M059J (cell line): ENCODE measurements at regions not wholly inside any gene's neighbourhood (a gene's known extent, or its start where the extent isn't known, plus 50 kb on each side); places are given as distances from the start of the nearest gene placed in this dataset.
"Not testable (repeated sequence)": the region's sequence is repeated elsewhere in the genome, so short reads cannot be mapped to it uniquely, and the experiment has no call there.

ENCODE experiments used
- DNase-seq: peaks from one replicate; pipeline ENCODE4 v3.0.0-alpha.2; 2012; ENCODE audit warnings: low read depth

GRCh38 chr21:6428498-6429092 lies 4092.8 kb upstream of the TPTE start:
- not testable (repeated sequence) for DNase-seq

- DNase-seq, result not testable (repeated sequence)
These were observed 4091.5 kb upstream of the TPTE start for GRCh38 chr21:6429924-6430323.

GRCh38 chr21:6433149-6433548 lies 4088.2 kb upstream of the TPTE start:
- DNase-seq, result not testable (repeated sequence)

DNA sequence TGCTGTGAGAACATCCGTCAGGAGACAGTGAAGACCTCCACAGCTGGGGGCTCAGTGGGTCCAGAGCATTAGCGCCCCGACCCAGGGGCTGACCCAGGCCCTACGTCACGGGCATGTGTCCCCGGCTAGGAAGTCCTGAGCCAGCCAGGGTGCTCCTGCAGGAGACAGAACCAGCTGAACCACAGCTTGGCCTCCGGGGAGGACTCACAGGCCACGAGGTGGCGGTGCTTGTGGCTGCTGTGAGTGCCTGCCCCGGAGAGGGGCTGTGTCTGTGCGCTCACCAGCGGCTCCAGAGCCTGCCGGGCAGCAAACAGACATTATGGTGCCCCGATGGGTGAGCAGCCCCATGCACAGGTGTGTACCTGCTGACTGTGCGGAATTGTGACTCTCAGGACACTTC lies 4085.2 kb upstream of the TPTE start:
- not testable (repeated sequence) for DNase-seq

DNA sequence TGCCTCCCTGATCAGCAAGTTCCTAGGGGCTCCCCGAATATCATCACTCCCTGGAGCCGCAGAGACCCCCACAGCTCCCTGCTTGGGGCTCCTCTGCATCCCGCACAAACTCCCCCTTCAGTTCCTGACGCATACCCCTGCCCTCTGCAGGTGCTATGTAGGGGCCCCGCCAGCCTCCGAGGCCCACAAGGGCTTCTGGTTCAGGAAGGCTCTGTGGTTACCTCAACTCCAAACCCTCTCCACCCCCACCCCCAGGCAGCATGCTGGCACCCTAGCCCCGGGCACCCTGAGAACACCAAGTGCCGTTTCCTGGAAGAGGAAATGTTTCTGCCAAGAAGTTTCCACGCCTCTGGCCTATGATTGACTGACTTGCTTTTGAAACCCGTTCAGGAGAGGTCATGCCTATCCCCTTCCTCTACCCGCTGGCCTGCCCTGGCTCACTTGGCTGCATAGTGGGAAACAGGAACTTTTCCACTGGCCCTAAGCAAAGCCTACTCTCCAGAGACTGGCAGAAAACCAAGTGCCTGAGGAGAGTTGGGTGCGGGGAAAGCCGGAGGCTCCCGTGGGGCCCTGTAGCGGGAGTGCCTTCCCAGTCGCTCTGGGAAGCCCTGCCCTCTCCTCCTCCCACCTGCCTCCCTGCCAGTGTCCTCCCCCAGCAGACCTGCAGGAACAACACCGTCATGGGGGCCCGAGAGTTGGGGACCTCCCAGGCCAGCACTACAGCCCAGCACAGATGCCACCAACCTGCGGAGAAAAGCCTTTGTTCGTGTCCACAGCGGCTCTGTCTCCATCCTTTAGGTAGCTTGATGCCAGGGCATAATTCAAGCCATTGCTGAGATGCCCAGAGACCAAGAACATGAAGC lies 4084.2 kb upstream of the TPTE start:
- DNase-seq, result not testable (repeated sequence)

DNA sequence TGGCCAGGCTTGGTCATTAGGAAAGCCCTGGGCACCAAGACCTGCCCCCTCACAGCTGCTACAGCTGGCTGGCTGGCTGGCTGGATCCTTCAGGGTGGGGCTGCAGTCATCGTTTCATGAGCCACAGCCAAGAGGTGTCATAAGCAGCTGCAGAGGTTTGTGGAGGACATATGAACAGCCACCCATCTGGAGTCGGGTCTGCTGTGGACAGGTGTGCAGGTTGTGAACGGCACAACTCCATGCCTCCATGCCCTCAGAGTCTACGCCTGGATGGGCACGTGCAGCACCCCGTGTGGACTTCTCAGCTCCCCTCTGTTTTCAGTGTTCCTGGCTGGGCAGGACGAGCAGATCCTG lies 4083.6 kb upstream of the TPTE start:
- DNase-seq, result not testable (repeated sequence)

DNA sequence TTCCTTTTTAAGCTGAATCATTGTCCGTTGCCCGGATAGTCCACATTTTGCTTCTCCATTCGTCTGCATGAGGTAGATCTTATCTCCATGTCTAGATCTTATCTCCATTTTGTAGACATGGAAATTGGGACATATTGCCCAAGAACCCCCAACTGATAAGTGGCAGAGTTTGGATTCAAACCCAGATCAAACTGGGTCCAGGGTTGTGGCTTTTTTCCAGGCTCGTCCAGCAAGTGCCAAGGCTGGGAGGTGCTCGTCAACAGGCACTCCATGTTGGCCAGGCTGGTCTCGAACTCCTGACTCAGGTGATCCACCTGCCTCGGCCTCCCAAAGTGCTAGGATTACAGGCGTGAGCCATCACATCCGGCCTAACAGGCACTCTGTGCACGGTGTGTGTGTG lies 4082.3 kb upstream of the TPTE start:
- DNase-seq, result not testable (repeated sequence)

DNA sequence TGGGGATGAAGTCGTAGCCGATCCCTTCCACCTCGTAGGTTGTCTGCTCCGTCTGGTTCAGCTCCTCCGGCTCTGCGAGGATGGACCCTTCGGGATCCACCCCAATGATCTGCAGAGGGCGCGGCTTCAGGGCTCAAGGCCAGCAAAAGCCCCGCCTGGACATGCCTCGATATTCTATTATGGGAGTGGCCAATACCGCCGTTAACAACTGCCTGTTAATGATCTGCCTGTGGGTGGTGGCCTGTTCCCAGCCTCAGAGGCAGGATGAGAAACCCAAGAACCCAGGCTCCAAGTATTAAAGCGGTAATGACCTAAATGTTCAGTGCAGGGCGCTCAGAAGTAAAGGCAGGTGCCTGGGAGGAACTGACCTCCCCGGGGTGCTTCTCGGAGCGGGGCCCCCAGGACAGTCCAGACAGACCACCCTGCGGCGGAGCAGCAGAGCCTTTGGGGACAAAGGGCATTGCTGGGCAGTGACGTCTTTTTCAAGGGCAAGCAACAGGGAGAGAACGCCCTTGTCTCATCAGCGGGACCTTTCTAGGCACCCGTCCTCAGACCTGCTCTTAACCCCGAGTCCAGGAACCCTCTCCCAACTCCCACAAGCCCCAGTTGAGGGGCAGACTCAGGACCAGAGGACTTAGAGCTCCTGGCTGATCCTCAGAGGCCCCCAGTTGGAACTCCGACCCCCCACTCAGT lies 4066.6 kb upstream of the TPTE start:
- not testable (repeated sequence) for DNase-seq

- not testable (repeated sequence) for DNase-seq
These were observed 4065.2 kb upstream of the TPTE start for GRCh38 chr21:6456011-6456661.

DNA sequence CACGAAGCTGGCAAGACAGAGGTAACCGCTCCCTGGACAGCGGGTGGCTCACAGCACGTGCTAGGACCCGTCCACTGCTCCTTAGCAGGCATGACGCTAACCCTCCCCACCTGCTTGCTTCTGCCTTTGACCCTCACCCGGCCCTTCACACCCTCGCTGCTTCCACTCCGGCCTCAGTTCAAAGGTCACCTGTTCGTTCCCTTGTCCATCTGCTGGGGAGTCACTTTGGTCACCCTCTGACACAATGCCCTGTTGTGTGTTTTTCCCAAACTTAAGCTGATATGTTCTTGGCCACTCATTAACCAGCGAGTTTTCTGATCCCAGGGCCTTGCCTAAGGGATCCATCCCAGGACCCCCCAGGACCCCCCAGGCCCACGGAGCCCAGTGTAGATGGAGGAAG lies 4061.6 kb upstream of the TPTE start:
- not testable (repeated sequence) for DNase-seq

GRCh38 chr21:6461358-6461757 lies 4060.0 kb upstream of the TPTE start:
- DNase-seq, result not testable (repeated sequence)

DNA sequence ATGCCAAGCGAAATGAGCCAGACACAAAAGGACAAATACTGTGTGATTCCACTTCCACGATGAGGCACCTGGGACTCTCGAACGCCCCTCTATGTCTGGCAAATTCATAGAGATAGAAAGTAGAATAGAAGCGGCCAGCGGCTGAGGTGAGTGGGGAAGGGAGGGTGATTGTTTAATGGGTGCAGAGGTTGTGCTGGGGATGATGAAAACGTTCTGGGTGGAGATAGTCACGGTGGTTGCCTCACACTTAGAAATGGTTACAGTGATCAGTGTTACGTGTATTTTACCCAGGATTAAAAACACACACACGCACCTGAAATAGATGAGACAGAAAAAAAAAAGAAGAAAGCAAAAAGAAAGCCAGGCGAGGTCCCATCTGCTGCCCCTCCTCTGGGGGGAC lies 4057.0 kb upstream of the TPTE start:
- not testable (repeated sequence) for DNase-seq

DNA sequence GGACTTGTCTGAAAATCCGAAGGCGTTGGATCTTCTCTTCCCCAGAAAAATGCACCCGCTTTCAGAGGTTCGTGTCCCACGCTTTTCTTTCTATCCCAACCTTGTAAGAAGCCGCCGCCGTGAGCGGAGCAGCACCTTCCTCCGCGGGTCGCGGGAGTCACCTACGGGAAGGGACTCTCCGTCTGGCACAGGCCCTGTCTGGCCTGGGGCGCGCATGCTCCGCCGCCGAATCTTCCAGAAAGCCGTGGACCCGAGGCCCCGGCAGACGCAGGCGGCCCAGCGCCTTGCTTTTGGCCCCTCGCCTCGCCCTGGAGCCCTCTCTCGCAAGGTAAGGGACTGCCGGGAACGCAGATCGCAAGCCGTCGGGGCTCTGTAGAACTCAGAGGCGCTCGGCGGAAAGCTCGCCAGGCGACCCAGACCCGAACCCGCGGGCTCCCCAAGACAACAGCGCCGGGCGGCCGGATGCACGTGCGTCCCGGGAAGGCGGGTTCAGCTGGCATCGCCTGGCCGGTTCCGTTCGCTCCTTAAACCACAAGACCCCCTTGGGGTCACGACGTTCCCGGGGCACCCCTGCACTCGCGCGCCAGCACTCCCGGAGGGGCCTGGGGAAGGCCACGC lies 4055.2 kb upstream of the TPTE start:
- DNase-seq, result not testable (repeated sequence)

- not testable (repeated sequence) for DNase-seq
These were observed 4054.7 kb upstream of the TPTE start for GRCh38 chr21:6466707-6467106.

- not testable (repeated sequence) for DNase-seq
These were observed 4054.1 kb upstream of the TPTE start for GRCh38 chr21:6467189-6467774.

GRCh38 chr21:6467907-6468306 lies 4053.5 kb upstream of the TPTE start:
- not testable (repeated sequence) for DNase-seq

- not testable (repeated sequence) for DNase-seq
These were observed 4053.0 kb upstream of the TPTE start for GRCh38 chr21:6468331-6468860.

GRCh38 chr21:6474250-6474968 lies 4047.0 kb upstream of the TPTE start:
- not testable (repeated sequence) for DNase-seq

- not testable (repeated sequence) for DNase-seq
These were observed 4040.3 kb upstream of the TPTE start for GRCh38 chr21:6481116-6481515.

GRCh38 chr21:6482616-6483015 lies 4038.8 kb upstream of the TPTE start:
- DNase-seq, result not testable (repeated sequence)
